K562 (cell line): ENCODE measurements at regions not wholly inside any gene's neighbourhood (a gene's known extent, or its start where the extent isn't known, plus 50 kb on each side); places are given as distances from the start of the nearest gene placed in this dataset.

Experiments
- ATAC-seq: fragments of 200-7000 bp; cut with Tn5 transposase; 3 replicates; pipeline ENCODE4 v1.9.1; 2020; ENCODE audit warnings: moderate library complexity
- BruUV-seq: library from RNA; stranded (reverse); fragments of 400-500 nt; replicated peaks from 2 replicates; lab custom pipeline; 2021; lab: Mats Ljungman, UMichigan
- CTCF ChIA-PET: fragments of 300-600 bp; formaldehyde crosslinking; extraction: SDS; loops from one replicate; lab custom pipeline; 2021; ENCODE audit warnings: low intra/inter-chr PET ratio; lab: Yijun Ruan, JAX
- POLR2A ChIA-PET: fragments of 300-600, 350-650 bp; sonication (Branson Sonifier 250); formaldehyde crosslinking; extraction: SDS; loops from one replicate; lab custom pipeline; 2021; ENCODE audit warnings: antibody characterized with exemption, inconsistent platforms; lab: Yijun Ruan, JAX
- DNase-seq, 4 experiments: peaks; one replicate each; pipeline versions ENCODE4 v3.0.0 to v3.0.0-alpha.2; 2011 to 2018; ENCODE audit warnings: low spot score in 3 of 4, mixed read lengths in 3 of 4; ENCODE audit errors: extremely low read depth in 1 of 4
- FAIRE-seq: peaks from 2 replicates; lab custom pipeline; 2011; peaks lifted over from hg19 to GRCh38; lab: Jason Lieb, UNC
- H2AFZ ChIP-seq: 2 replicates; pipeline ENCODE4 v1.6.0; 2011; ENCODE audit warnings: low read depth, low read length, control low read depth, inconsistent platforms
- H3K27ac ChIP-seq: fragments of 200-600 bp; 3 replicates; pipeline ENCODE4 v1.8.0; 2011; ENCODE audit warnings: low read depth, mild to moderate bottlenecking, control low read depth, inconsistent platforms, low read length, moderate library complexity, mixed read lengths; ENCODE audit errors: extremely low read depth
- H3K27me3 ChIP-seq, 2 experiments: fragments of 300-600 bp in 1 of 2; 2 replicates in 1 of 2; 3 replicates in 1 of 2; pipeline versions ENCODE4 v1.6.0 to v1.8.0; 2011; ENCODE audit warnings: inconsistent platforms in 2 of 2, low read length in 2 of 2, mild to moderate bottlenecking in 1 of 2, mixed read lengths in 1 of 2, moderate library complexity in 1 of 2; ENCODE audit not compliant: control insufficient read depth in 2 of 2, insufficient read depth in 2 of 2
- H3K36me3 ChIP-seq: fragments of 300-600 bp; 3 replicates; pipeline ENCODE4 v1.8.0; 2011; ENCODE audit warnings: mild to moderate bottlenecking, low read length, inconsistent platforms; ENCODE audit not compliant: control insufficient read depth, insufficient read depth
- H3K4me1 ChIP-seq, 2 experiments: fragments of 200-600 bp in 1 of 2; replicated peaks in 1 of 2; 2 replicates in 1 of 2; 3 replicates in 1 of 2; pipeline versions ENCODE4 v1.5.1 to v1.8.0; 2011; ENCODE audit warnings: inconsistent platforms in 2 of 2, low read length in 2 of 2, mild to moderate bottlenecking in 1 of 2, mixed read lengths in 1 of 2, moderate library complexity in 1 of 2; ENCODE audit not compliant: control insufficient read depth in 2 of 2, insufficient read depth in 2 of 2
- H3K4me2 ChIP-seq: 2 replicates; pipeline ENCODE4 v1.6.1; 2011; ENCODE audit warnings: low read length, control low read depth, inconsistent platforms, mixed read lengths; ENCODE audit not compliant: insufficient read depth
- H3K4me3 ChIP-seq: fragments of 200-600 bp; sonication (generic), shearing (Covaris generic); 2 replicates; pipeline ENCODE4 v1.5.1; 2016; ENCODE audit warnings: control low read depth, inconsistent platforms
- H3K79me2 ChIP-seq: fragments of 200-600 bp; 3 replicates; pipeline ENCODE4 v1.8.0; 2011; ENCODE audit warnings: low read length, inconsistent platforms; ENCODE audit not compliant: control insufficient read depth, insufficient read depth
- H3K9ac ChIP-seq, 2 experiments: 2 replicates each; pipeline versions ENCODE4 v1.6.0 to v1.6.1; 2011; ENCODE audit warnings: low read depth in 2 of 2, low read length in 2 of 2, control low read depth in 1 of 2, inconsistent platforms in 1 of 2, mild to moderate bottlenecking in 1 of 2, mixed read lengths in 1 of 2; ENCODE audit not compliant: insufficient read depth in 1 of 2
- H3K9me1 ChIP-seq: one replicate; pipeline ENCODE4 v1.6.0; 2011; ENCODE audit warnings: inconsistent platforms, mild to moderate bottlenecking, low read length, moderate library complexity; ENCODE audit not compliant: control insufficient read depth, insufficient read depth
- H3K9me3 ChIP-seq: replicated peaks from 2 replicates; pipeline ENCODE4 v1.5.1; 2011; ENCODE audit warnings: low read depth, low read length, inconsistent platforms; ENCODE audit not compliant: control insufficient read depth, insufficient read depth
- H4K20me1 ChIP-seq: replicated peaks from 2 replicates; pipeline ENCODE4 v1.6.1; 2011; ENCODE audit warnings: low read length, inconsistent platforms, mixed read lengths; ENCODE audit not compliant: control insufficient read depth, insufficient read depth
- GABPB2 ChIP-seq: fragments of 250-450 bp; sonication (Bioruptor Pico); conservative IDR thresholded peaks from 2 replicates; pipeline ENCODE4 v1.5.1; 2021; ENCODE audit warnings: mild to moderate bottlenecking
- IRF1 ChIP-seq: sonication (generic); formaldehyde crosslinking; IDR thresholded peaks from 2 replicates; pipeline ENCODE4 v1.8.0; 2022; ENCODE audit warnings: missing genetic modification reagents, mild to moderate bottlenecking, borderline replicate concordance
- NR1H2 ChIP-seq: sonication (generic); formaldehyde crosslinking; IDR thresholded peaks from 2 replicates; pipeline ENCODE4 v1.4.0; 2020; ENCODE audit warnings: mild to moderate bottlenecking, missing genetic modification reagents
- SRSF7 ChIP-seq: fragments of 200-400 bp; formaldehyde crosslinking; optimal IDR thresholded peaks from 2 replicates; pipeline ENCODE3; 2017; ENCODE audit warnings: mild to moderate bottlenecking, low read depth, low read length
- ZBTB49 ChIP-seq: sonication (generic); formaldehyde crosslinking; IDR thresholded peaks from 2 replicates; pipeline ENCODE4 v1.8.0; 2022; ENCODE audit warnings: missing genetic modification reagents, mild to moderate bottlenecking, borderline replicate concordance
- ZFP1 ChIP-seq: fragments of 450-650 bp; formaldehyde crosslinking; IDR thresholded peaks from 2 replicates; pipeline ENCODE4 v1.4.0; 2020; ENCODE audit warnings: mild to moderate bottlenecking, mixed read lengths
- ZNF407 ChIP-seq: fragments of 450-650 bp; IDR thresholded peaks from 2 replicates; pipeline ENCODE4 v1.6.1; 2016; ENCODE audit warnings: low read depth
- ZZZ3 ChIP-seq: fragments of 450-650 bp; IDR thresholded peaks from 2 replicates; pipeline ENCODE4 v1.6.1; 2016; ENCODE audit warnings: antibody characterized with exemption, mild to moderate bottlenecking, moderate library complexity
- WGBS: fragments of 100-300 bp; shearing (Covaris generic); methylation state at CpG from one replicate; pipeline ENCODE4 v1.1.6; 2016; ENCODE audit warnings: low coverage, mixed read lengths; ENCODE audit not compliant: insufficient coverage; ENCODE audit errors: missing lambda C conversion rate; 5-methylcytosine and 5-hydroxymethylcytosine counted together
- in situ Hi-C: fragments of 300-500 bp; cut with MboI; formaldehyde crosslinking; loops from 4 replicates; pipeline ENCODE4 v1.15.0; 2018; ENCODE audit warnings: inconsistent platforms, mixed read lengths
- intact Hi-C: fragments of 100-400 bp; cut with micrococcal nuclease; formaldehyde crosslinking; loops from 2 replicates; pipeline ENCODE4 v1.14.2; 2022

DNA sequence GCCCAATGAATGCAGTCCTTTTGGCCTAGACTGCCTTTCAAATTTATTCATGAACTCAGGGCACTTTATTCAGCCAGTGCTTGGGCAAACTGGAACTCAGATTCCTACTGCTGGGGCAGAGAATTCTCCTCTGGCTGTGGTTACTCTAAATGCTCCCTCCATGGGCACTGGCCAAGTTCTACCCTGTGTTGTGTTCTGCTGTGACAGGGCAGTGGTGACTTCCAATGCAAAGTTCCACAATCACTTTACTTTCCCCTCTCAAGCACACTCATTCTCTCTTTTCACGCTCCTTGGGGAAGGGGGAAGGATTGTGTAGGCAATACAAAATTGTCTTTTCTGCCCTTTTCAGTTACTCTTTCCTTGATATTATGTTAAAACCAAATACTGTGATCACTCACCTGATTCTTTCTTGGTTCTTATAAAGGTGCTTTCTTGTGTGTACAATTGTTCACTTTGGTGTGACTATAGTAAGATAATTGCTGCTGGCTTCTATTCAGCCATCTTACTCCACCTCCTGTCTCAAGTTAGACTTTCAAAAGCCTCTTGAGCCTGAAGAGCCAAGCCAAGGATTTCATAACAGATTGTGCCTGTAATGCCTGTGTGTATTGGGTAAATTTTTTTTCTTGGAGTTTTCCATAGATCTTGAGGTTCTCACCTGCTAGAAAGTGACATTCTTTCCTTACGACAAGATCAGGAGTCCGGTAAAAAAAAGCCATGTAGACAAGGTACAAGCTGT is 1078.6 kb downstream of the FAM133A start (continued):
- TF ChIP-seq ZBTB49 = no peak

DNA sequence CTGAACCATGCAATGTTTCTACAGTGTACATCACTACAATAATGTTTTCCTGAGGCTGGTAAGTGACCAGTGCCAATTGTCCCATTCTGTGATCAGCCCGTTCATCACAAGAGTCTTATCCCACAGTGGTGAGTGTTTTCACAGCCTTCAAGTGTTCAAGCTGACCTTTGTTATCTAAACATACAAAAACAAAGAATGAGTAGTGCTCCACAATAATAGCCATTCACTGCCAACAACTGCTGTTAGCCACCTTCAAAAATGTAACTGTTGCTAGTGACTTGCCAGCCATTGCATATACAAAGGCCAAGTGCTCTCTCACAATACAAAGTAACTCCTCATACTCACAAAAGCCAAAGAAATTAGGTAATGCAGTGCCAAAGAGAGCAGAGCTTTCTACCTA is 1084.1 kb downstream of the FAM133A start:
- no peak for DNase-seq
- intact Hi-C loops (no loop called here), in situ Hi-C loops (no loop called here)
- Histone ChIP-seq H3K9me3 (no peaks in the 10 kb centered on the region), H3K9ac (no peak overlapping the region), H3K4me1 (no peaks in the 10 kb centered on the region), H3K27me3 (no peaks in the 10 kb centered on the region), H2AFZ (no peak overlapping the region), H3K4me2 (no peak overlapping the region), H3K27ac (no peak overlapping the region), H3K79me2 (no peaks in the 10 kb centered on the region), H4K20me1 (no peaks in the 10 kb centered on the region), H3K4me3 (no peak overlapping the region), H3K9me1 (no peaks in the 10 kb centered on the region), H3K36me3 (no peaks in the 10 kb centered on the region)
- CTCF ChIA-PET = no interaction called here
- ATAC-seq = no peak
- POLR2A ChIA-PET = no interaction called here
- WGBS = 0% methylated on average over 1 of the region's 1 CpG
- FAIRE-seq = no peak
- no TSS peak for BruUV-seq
- no peak for TF ChIP-seq SRSF7
- TF ChIP-seq ZZZ3 = no peak
- TF ChIP-seq IRF1 (CRISPR knock-in tag) = no peak
- no peak for TF ChIP-seq ZNF407
- TF ChIP-seq NR1H2 = no peak
- TF ChIP-seq GABPB2 (CRISPR knock-in tag) = no peak
- TF ChIP-seq ZFP1 = no peak
